ENCODE measurements at regions not wholly inside any gene's neighbourhood (a gene's known extent, or its start where the extent isn't known, plus 50 kb on each side); places are given as distances from the start of the nearest gene placed in this dataset.

GRCh38 chr12:90883456-90883855 lies 71.5 kb downstream of the CCER1 start:
- H3K4me3 ChIP-seq = no peak overlapping the region
- TF ChIP-seq, protein P1, sequence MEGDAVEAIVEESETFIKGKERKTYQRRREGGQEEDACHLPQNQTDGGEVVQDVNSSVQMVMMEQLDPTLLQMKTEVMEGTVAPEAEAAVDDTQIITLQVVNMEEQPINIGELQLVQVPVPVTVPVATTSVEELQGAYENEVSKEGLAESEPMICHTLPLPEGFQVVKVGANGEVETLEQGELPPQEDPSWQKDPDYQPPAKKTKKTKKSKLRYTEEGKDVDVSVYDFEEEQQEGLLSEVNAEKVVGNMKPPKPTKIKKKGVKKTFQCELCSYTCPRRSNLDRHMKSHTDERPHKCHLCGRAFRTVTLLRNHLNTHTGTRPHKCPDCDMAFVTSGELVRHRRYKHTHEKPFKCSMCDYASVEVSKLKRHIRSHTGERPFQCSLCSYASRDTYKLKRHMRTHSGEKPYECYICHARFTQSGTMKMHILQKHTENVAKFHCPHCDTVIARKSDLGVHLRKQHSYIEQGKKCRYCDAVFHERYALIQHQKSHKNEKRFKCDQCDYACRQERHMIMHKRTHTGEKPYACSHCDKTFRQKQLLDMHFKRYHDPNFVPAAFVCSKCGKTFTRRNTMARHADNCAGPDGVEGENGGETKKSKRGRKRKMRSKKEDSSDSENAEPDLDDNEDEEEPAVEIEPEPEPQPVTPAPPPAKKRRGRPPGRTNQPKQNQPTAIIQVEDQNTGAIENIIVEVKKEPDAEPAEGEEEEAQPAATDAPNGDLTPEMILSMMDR (IDR thresholded peaks at IDR 0.05) = no peak

DNA sequence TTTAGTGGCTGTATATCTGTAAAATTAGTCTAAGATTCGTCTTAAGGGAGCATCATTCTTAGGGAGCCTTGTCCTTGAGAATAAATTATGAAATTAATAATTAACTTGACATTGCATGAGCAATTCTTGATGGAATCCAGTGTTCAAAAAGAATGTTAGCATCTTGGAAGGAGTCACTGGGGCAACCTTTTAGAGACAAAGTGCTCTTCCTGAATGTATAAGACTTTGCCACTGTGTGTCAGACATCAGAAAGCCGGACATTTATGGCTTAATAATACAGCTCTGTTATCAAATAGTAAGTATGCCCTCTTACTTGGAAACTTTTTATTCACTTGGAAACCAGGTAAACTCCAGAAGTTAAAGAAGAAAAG lies 83.3 kb downstream of the CCER1 start:
- no peak for DNase-seq
- intact Hi-C loops (cut with DNase I, micrococcal nuclease) = no loop called here
- TF ChIP-seq, protein P1 (IDR thresholded peaks at IDR 0.05) = no peak
- no peaks in the 10 kb centered on the region for H3K9me3 ChIP-seq
- no peaks in the 10 kb centered on the region for H3K36me3 ChIP-seq (ENCODE audit: low read depth)
- no peak for ATAC-seq
- H3K4me3 ChIP-seq = no peak overlapping the region
- H3K4me1 ChIP-seq (ENCODE audit: low read depth) = no peaks in the 10 kb centered on the region

More at GRCh38 chr12:90883456-90883855, 71.5 kb downstream of the CCER1 start:
- no peaks in the 10 kb centered on the region for H3K9me3 ChIP-seq
- H3K4me1 ChIP-seq (ENCODE audit: low read depth) = no peaks in the 10 kb centered on the region
- intact Hi-C loops (cut with DNase I, micrococcal nuclease) = no loop called here
- DNase-seq = no peak
- H3K36me3 ChIP-seq (ENCODE audit: low read depth) = no peaks in the 10 kb centered on the region
- ATAC-seq = no peak

GRCh38 chr12:90870971-90871725 lies 83.8 kb downstream of the CCER1 start:
- H3K9me3 ChIP-seq = no peaks in the 10 kb centered on the region
- DNase-seq (no peak), ATAC-seq (no peak)
- H3K4me3 ChIP-seq = no peak overlapping the region
- no peaks in the 10 kb centered on the region for H3K36me3 ChIP-seq (ENCODE audit: low read depth)
- no peaks in the 10 kb centered on the region for H3K4me1 ChIP-seq (ENCODE audit: low read depth)
- intact Hi-C loops (cut with DNase I, micrococcal nuclease) = no loop called here
- TF ChIP-seq, protein P1 (IDR thresholded peaks at IDR 0.05) = no peak

DNA sequence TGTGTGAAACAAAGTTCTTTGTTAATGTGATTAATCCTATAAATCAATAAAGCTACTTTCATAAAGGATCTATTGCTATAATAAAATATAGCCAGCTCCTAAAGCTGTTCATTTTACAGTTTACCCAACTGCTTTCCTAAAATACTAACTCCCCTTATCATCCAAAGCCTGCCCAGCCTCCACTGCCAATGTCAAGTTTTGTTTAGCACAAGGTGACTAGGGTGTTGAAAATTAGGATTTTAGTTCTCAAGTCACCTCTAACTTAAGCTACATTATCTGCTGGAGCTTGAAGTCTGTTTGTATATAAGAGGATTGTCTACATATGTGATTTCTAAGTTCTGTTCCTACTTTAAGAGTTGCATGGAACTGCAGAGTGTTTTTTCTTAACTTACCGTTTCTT lies 86.3 kb downstream of the CCER1 start:
- no peak for DNase-seq
- intact Hi-C loops (cut with DNase I, micrococcal nuclease) = no loop called here
- TF ChIP-seq, protein P1 (IDR thresholded peaks at IDR 0.05) = no peak
- Histone ChIP-seq H3K9me3 (no peaks in the 10 kb centered on the region), H3K36me3 (ENCODE audit: low read depth) (no peaks in the 10 kb centered on the region), H3K4me1 (ENCODE audit: low read depth) (no peaks in the 10 kb centered on the region), H3K4me3 (no peak overlapping the region)
- ATAC-seq = no peak

- intact Hi-C loops (cut with DNase I, micrococcal nuclease) = no loop called here
These were observed 95.4 kb downstream of the CCER1 start for GRCh38 chr12:90859591-90859990.

More at GRCh38 chr12:90859591-90859990, 95.4 kb downstream of the CCER1 start:
- no peak for ATAC-seq
- Histone ChIP-seq H3K36me3 (ENCODE audit: low read depth) (no peaks in the 10 kb centered on the region), H3K4me3 (no peak overlapping the region), H3K9me3 (no peaks in the 10 kb centered on the region), H3K4me1 (ENCODE audit: low read depth) (no peaks in the 10 kb centered on the region)
- no peak for DNase-seq
- TF ChIP-seq, protein P1 (IDR thresholded peaks at IDR 0.05) = no peak

Measured in mucosa of descending colon (tissue), 3 donors.